AG09319 (cell line): ENCODE measurements at regions not wholly inside any gene's neighbourhood (a gene's known extent, or its start where the extent isn't known, plus 50 kb on each side); places are given as distances from the start of the nearest gene placed in this dataset.

Experiments
- DNase-seq: peaks from one replicate; pipeline ENCODE4 v3.0.0-alpha.2; 2010; ENCODE audit warnings: low read depth; ENCODE audit errors: extremely low read depth
- TF ChIP-seq, protein P1 (sequence below): IDR thresholded peaks from 2 replicates; pipeline ENCODE4 v1.5.1; 2011; ENCODE audit warnings: low read depth, mild to moderate bottlenecking, inconsistent platforms, low read length, moderate library complexity

DNA sequence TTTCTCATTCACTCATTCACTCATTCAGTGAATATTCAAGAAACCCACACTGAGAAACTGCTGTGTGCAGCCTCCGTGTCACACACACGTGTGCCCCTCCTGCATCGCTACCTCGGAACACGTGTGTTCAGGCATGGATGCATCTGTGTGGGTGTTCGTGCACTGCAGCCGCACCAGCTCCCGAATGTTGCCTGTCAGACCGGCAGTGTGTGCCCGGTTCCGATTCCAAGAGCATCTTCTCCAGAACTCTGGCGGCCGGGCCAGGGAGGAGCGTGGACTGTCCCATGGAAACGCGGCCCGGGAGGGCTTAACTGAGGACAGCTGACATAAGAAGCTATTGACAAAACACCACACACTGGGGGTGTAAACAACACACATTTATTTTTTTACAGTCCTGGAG, 216.0 kb downstream of the DLL1 start:
- no peak for DNase-seq
- TF ChIP-seq, protein P1, sequence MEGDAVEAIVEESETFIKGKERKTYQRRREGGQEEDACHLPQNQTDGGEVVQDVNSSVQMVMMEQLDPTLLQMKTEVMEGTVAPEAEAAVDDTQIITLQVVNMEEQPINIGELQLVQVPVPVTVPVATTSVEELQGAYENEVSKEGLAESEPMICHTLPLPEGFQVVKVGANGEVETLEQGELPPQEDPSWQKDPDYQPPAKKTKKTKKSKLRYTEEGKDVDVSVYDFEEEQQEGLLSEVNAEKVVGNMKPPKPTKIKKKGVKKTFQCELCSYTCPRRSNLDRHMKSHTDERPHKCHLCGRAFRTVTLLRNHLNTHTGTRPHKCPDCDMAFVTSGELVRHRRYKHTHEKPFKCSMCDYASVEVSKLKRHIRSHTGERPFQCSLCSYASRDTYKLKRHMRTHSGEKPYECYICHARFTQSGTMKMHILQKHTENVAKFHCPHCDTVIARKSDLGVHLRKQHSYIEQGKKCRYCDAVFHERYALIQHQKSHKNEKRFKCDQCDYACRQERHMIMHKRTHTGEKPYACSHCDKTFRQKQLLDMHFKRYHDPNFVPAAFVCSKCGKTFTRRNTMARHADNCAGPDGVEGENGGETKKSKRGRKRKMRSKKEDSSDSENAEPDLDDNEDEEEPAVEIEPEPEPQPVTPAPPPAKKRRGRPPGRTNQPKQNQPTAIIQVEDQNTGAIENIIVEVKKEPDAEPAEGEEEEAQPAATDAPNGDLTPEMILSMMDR = no peak

DNA sequence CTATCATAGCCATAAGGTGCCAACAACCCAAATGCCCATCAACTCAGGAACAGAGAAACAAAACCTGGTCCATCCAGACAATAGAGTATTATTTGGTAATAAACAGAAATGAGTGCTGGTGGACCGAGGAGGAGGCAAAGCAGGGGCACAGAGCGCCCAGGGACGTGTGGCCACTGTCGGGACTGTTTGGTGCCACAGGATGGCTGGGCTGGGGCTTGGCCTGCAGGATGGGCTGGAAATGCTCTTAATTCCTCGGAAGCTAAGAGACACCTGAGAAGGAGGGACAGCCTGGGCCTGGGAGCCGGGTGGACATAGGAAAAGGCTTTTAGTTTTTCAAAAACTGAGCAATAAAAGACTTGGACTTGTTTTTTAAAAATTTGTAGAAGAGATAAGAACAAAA, 216.4 kb downstream of the DLL1 start:
- TF ChIP-seq, protein P1 = no peak
- no peak for DNase-seq

GRCh38 chr6:170073846-170074245, 217.0 kb downstream of the DLL1 start:
- TF ChIP-seq, protein P1 = no peak
- DNase-seq = no peak

- TF ChIP-seq, protein P1 = no peak
- DNase-seq = no peak
These were observed 218.6 kb downstream of the DLL1 start for GRCh38 chr6:170072246-170072645.

- DNase-seq = no peak
- TF ChIP-seq, protein P1 = no peak
These were observed 221.3 kb downstream of the DLL1 start for GRCh38 chr6:170069611-170070010.

GRCh38 chr6:170068496-170068895, 222.4 kb downstream of the DLL1 start:
- no peak for DNase-seq
- TF ChIP-seq, protein P1 = no peak

DNA sequence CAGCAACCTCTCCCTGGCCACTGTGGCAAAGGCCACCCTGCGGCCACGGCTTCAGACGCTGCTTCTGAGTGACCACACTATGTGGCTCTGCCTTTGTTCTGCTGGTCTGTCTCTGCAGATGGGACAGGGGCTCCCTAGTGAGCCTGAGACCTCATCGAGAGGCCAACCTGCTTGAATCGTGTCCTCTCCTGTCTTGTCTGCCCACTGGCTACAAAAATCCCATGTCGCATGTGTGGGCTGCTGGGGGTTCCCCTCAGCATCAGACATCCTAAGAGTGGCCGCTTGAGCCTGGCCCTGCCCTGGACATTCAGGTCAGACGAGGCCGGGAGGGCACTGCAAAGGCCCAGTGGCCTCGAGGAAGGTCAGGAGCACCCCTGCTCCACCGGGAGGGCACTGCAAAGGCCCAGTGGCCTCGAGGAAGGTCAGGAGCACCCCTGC, 222.9 kb downstream of the DLL1 start:
- TF ChIP-seq, protein P1 = no peak
- DNase-seq = no peak
